Spleen (tissue), 7 donors: ENCODE measurements at regions not wholly inside any gene's neighbourhood (a gene's known extent, or its start where the extent isn't known, plus 50 kb on each side); places are given as distances from the start of the nearest gene placed in this dataset.

ENCODE experiments used
- POLR2A ChIP-seq, 3 donors: fragments of 450-650 bp; IDR thresholded peaks; one replicate each; pipeline ENCODE4 v1.5.1; 2017; ENCODE audit warnings: antibody characterized with exemption in 3 of 3, mild to moderate bottlenecking in 1 of 3
- TF ChIP-seq, protein P1 (sequence below), 11 experiments: fragments of 200-600 bp in 7 of 11; fragments of 450-650 bp in 4 of 11; sonication (generic) in 4 of 11; IDR thresholded peaks in 8 of 11; conservative IDR thresholded peaks in 3 of 11; 1 replicate in 7 of 11; 2 replicates in 4 of 11; pipeline versions ENCODE4 v1.4.0 to v1.8.0; 2016 to 2021; ENCODE audit warnings: antibody characterized with exemption in 11 of 11, inconsistent platforms in 4 of 11, mild to moderate bottlenecking in 1 of 11
- donor health status: DM: no; HTN: no; CAD: no; lungs with moderate emphysema.
- donor health status: DM: no; HTN: no; CAD: no.
- donor health status: DM: no; HTN: no; CAD: no.

DNA sequence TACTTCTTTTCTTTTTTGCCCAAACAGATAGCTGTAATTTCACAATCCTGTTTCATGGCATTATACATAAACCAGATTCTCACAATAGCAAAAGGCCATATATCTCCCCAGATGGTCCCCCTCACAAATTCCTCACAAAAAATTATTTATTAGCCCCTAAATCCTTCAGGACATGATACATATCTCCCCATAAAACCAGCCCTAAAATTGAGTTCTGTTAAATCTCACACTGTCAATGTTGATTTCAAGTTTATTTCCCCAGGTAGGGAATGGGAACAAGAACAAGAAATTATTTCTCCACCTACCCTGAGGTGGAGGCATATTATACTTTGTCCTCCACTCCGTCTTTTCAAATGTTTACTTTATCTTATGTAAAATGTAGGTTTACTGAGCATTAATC, 163.4 kb upstream of the CHRM3 start:
- TF ChIP-seq, protein P1, sequence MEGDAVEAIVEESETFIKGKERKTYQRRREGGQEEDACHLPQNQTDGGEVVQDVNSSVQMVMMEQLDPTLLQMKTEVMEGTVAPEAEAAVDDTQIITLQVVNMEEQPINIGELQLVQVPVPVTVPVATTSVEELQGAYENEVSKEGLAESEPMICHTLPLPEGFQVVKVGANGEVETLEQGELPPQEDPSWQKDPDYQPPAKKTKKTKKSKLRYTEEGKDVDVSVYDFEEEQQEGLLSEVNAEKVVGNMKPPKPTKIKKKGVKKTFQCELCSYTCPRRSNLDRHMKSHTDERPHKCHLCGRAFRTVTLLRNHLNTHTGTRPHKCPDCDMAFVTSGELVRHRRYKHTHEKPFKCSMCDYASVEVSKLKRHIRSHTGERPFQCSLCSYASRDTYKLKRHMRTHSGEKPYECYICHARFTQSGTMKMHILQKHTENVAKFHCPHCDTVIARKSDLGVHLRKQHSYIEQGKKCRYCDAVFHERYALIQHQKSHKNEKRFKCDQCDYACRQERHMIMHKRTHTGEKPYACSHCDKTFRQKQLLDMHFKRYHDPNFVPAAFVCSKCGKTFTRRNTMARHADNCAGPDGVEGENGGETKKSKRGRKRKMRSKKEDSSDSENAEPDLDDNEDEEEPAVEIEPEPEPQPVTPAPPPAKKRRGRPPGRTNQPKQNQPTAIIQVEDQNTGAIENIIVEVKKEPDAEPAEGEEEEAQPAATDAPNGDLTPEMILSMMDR (IDR thresholded peaks at IDR 0.05 in 8 of 11, conservative IDR thresholded peaks at IDR 0.05 in 3 of 11), result no peak
- no peak for TF ChIP-seq POLR2A (IDR thresholded peaks at IDR 0.05)
